ENCODE measurements at regions not wholly inside any gene's neighbourhood (a gene's known extent, or its start where the extent isn't known, plus 50 kb on each side); places are given as distances from the start of the nearest gene placed in this dataset.

- TF ChIP-seq POLR2A (IDR thresholded peaks at IDR 0.05) (no peak), CTCF (IDR thresholded peaks at IDR 0.05) (no peak)
- no peak overlapping the region for H3K27ac ChIP-seq
- H3K9me3 ChIP-seq = no peaks in the 10 kb centered on the region
- H3K36me3 ChIP-seq = no peaks in the 10 kb centered on the region
- DNase-seq = no peak
- H3K4me1 ChIP-seq = no peaks in the 10 kb centered on the region
- intact Hi-C loops (cut with DNase I) = no loop called here
- no peak overlapping the region for H3K4me3 ChIP-seq
- H3K27me3 ChIP-seq = peaks cover 0 to 29% (median 0%) of the 10 kb centered on the region in 4 donors
- WGBS, 2 donors = 39 to 64% methylated on average over 3 of the region's 3 CpGs
Observed at GRCh38 chr22:22046370-22046769, 63.8 kb upstream of the TOP3B start.

GRCh38 chr22:22045571-22046335 is 63.2 kb upstream of the TOP3B start:
- no peak for DNase-seq
- WGBS, 2 donors = 64 to 68% methylated on average over 6 of the region's 6 CpGs
- Histone ChIP-seq H3K27ac (no peak overlapping the region), H3K9me3 (no peaks in the 10 kb centered on the region), H3K27me3 (peaks cover 0 to 25% (median 0%) of the 10 kb centered on the region in 4 donors), H3K4me3 (no peak overlapping the region), H3K4me1 (no peaks in the 10 kb centered on the region), H3K36me3 (no peaks in the 10 kb centered on the region)
- intact Hi-C loops (cut with DNase I) = no loop called here
- TF ChIP-seq POLR2A (IDR thresholded peaks at IDR 0.05) (no peak), CTCF (IDR thresholded peaks at IDR 0.05) (no peak)

GRCh38 chr22:22044153-22044552 is 61.6 kb upstream of the TOP3B start:
- Histone ChIP-seq H3K4me1 (no peaks in the 10 kb centered on the region), H3K36me3 (no peaks in the 10 kb centered on the region), H3K9me3 (no peaks in the 10 kb centered on the region), H3K27me3 (peaks cover 0 to 23% (median 0%) of the 10 kb centered on the region in 4 donors), H3K27ac (no peak overlapping the region), H3K4me3 (no peak overlapping the region)
- 65 to 66% methylated on average over 2 of the region's 2 CpGs for WGBS, 2 donors
- no peak for DNase-seq
- TF ChIP-seq POLR2A (IDR thresholded peaks at IDR 0.05) = no peak
- no peak for TF ChIP-seq CTCF (IDR thresholded peaks at IDR 0.05)
- intact Hi-C loops (cut with DNase I) = no loop called here

- H3K4me1 ChIP-seq = no peaks in the 10 kb centered on the region
Observed at GRCh38 chr22:22043296-22044078, 60.9 kb upstream of the TOP3B start.

More at GRCh38 chr22:22043296-22044078, 60.9 kb upstream of the TOP3B start:
- H3K36me3 ChIP-seq = no peaks in the 10 kb centered on the region
- no peak overlapping the region for H3K4me3 ChIP-seq
- no peaks in the 10 kb centered on the region for H3K9me3 ChIP-seq
- WGBS, 2 donors = 62% methylated on average over 7 to 9 of the region's 11 CpGs
- no peak for DNase-seq
- TF ChIP-seq CTCF (IDR thresholded peaks at IDR 0.05) = no peak
- TF ChIP-seq POLR2A (IDR thresholded peaks at IDR 0.05) = no peak
- intact Hi-C loops (cut with DNase I) = no loop called here
- H3K27ac ChIP-seq = no peak overlapping the region
- peaks cover 0 to 19% (median 0%) of the 10 kb centered on the region in 4 donors for H3K27me3 ChIP-seq
